SKM-1 treated with dmso at 0.1 percent for 144 hours (cell line): ENCODE measurements at regions not wholly inside any gene's neighbourhood (a gene's known extent, or its start where the extent isn't known, plus 50 kb on each side); places are given as distances from the start of the nearest gene placed in this dataset.
"Not testable (repeated sequence)": the region's sequence is repeated elsewhere in the genome, so short reads cannot be mapped to it uniquely, and the experiment has no call there.

ENCODE experiments used
- DNase-seq: peaks from one replicate; lab custom pipeline; 2025; ENCODE audit not compliant: unreplicated experiment; lab: John Stamatoyannopoulos, UW

DNA sequence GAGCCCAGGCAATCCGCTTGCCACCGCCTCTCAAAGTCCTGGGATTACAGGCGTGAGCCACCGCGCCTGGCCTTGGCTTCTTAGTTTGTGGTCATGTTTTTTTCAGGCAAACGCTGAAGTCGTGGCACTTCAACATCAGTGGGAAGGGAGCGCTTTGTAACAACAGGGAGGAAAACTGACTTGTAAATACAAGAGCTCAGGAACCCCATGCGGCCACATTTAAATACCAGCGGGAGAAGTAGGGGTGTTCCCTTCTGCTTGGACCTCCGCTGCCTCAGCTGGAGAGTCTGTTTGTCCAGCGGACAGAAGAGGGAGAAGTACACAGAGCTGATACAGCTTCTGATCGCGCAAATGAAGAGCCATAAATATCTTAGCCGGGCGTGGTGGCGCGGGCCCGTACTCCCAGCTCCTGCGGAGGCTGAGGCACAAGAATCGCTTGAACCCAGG, 108.7 kb upstream of the KMT2C start:
- no peak for DNase-seq

GRCh38 chr7:152543799-152544198, 108.0 kb upstream of the KMT2C start:
- no peak for DNase-seq

DNA sequence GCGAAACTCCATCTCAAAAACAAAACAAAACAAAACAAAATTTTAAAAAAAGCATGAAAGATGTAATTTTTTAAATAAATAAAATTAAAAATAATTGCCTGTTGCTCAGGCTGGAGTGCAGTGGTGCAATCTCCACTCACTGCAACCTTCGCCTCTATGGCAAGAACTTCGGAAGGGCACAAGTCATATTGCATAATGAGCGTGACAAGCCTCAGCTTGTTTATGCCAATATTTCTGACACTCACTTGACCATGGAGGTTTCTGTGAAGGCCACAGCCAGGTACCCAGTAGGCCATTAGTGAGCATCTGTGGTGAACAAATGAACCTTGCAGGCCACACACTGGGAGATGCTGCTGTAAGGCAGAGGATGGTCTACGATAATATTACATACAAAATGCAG, 106.1 kb upstream of the KMT2C start:
- peak; percentile 24 for DNase-seq

DNA sequence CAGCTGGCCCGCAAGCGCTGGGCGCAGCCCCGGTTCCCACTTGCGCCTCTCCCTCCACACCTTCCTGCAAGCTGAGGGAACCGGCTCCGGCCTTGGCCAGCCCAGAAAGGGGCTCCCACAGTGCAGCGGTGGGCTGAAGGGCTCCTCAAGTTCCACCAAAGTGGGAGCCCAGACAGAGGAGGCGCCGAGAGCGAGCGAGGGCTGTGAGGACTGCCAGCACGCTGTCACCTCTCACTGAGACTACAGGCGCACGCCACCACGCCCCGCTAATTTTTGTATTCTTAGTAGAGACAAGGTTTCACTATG, 103.3 kb upstream of the KMT2C start:
- not testable (repeated sequence) for DNase-seq

- not testable (repeated sequence) for DNase-seq
These were observed 102.8 kb upstream of the KMT2C start for GRCh38 chr7:152538346-152539189.

DNA sequence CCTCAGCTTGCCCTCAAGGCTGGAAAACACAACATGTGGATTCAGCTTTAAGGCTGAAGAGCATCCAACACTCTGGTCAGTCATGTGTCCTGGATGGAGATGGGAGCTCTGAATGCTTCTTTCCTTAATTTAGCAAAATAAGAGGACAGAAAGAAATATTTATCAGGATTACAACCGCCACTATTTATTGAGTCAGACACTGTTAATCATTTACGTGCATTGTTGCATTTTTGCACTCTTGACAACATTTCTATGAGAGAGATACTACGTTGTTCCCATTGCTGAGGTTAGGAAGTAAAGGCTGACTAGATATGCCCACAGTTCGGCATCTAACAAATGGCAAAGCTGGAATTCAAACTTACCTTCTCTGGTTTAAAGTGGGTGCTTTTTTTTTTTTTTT, 101.8 kb upstream of the KMT2C start:
- no peak for DNase-seq

- no peak for DNase-seq
These were observed 92.8 kb upstream of the KMT2C start for GRCh38 chr7:152528612-152529011.

- DNase-seq = no peak
These were observed 91.8 kb upstream of the KMT2C start for GRCh38 chr7:152527610-152528032.

DNA sequence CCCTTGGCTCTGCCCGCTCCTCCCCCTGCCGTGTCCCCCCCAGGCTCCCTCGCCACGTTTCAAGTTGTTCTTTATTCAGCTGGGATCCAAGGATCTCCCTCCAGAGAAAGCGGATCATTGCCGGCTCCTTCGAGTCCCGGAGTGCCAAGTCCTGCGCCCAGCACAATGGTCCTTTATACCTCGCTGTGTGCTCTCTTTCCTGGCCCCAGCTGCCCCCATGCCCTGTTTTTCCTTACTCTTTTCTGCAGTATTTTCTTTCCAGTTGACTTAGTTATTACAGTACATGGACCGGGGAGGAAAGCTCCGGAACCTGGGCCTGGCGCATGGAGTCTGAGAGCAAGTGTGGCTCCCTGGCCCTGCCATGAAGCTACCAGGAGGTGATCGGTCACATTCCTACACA, 88.1 kb upstream of the KMT2C start:
- no peak for DNase-seq

GRCh38 chr7:152522571-152523067, 86.8 kb upstream of the KMT2C start:
- DNase-seq = no peak

GRCh38 chr7:152521420-152522337, 85.9 kb upstream of the KMT2C start:
- DNase-seq = no peak

GRCh38 chr7:152520861-152521302, 85.1 kb upstream of the KMT2C start:
- no peak for DNase-seq

GRCh38 chr7:152519290-152519689, 83.5 kb upstream of the KMT2C start:
- DNase-seq = no peak

DNA sequence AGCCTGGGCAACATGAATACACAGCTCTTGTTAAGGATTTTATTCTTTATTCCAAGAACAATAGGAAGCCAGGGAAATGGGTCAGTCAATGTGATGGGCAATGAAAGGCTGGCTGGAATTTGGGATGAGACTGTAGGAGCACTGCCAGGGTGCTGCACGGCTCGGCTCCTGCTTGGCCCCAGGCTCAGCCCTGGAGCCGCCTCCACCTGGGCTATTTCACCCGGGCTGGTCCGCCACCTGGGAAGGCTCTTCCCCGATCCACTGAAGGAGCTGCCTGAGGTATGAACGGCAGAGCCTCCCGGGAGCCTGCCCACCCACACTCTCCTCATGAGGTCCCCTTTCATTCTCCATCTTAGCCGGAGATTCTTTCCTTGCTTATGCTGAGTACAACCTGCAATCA, 80.4 kb upstream of the KMT2C start:
- no peak for DNase-seq

GRCh38 chr7:152515266-152515950, 79.6 kb upstream of the KMT2C start:
- not testable (repeated sequence) for DNase-seq

DNA sequence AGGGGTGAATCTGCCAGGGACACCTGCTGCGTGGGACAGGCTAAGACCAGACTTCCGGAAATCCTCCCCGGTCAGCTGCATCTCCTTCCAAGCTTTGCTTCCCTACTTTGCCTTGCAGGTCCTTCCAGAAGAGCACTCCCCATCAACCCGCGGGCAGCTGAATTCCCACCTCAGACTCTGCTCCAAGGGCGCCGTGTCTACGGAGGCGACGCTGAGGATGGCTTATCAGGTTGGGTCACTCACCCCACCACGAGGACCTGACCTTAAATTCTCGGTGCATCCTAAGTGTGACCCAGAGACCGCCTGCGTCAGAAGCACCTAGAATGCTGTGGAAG, 78.9 kb upstream of the KMT2C start:
- no peak for DNase-seq

GRCh38 chr7:152513861-152514770, 78.3 kb upstream of the KMT2C start:
- DNase-seq = no peak

GRCh38 chr7:152512706-152513105, 76.9 kb upstream of the KMT2C start:
- peak; percentile 5 for DNase-seq

GRCh38 chr7:152511736-152512135, 75.9 kb upstream of the KMT2C start:
- DNase-seq = peak; percentile 2

DNA sequence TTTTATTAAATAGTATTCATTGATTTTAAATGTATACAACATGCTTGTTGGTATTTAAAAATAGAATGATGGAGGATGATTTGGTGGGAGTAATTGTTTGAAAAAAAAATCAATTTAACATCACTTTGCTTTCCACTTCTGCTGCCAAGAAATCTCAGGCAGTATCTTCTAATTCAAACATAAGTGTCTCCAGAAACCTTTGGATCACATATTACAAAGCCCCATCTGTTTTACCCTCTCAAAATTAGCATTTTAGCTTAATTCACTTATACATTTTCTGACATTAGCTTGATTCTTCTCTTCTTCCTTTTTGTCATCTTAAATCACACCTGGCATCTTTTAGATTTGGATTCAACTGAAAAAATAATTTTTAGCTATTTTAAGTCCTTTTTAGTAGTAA, 72.9 kb upstream of the KMT2C start:
- no peak for DNase-seq
